A549 (cell line): ENCODE measurements at regions not wholly inside any gene's neighbourhood (a gene's known extent, or its start where the extent isn't known, plus 50 kb on each side); places are given as distances from the start of the nearest gene placed in this dataset.

ENCODE experiments used
- ATAC-seq, 2 experiments: fragments of 200-7000 bp in 1 of 2; fragments of >200 bp in 1 of 2; cut with Nextera tagmentation in 1 of 2; cut with Tn5 transposase in 1 of 2; 3 replicates each; pipeline versions ENCODE4 v1.8.0 to v1.9.1; 2018 to 2020; ENCODE audit warnings: mild to moderate bottlenecking in 1 of 2, moderate library complexity in 1 of 2
- CTCF ChIA-PET: fragments of 300-600 bp; sonication (Branson Sonifier 250); formaldehyde crosslinking; extraction: SDS; loops from one replicate; lab custom pipeline; 2021; ENCODE audit warnings: antibody characterized with exemption, inconsistent platforms; lab: Yijun Ruan, JAX
- POLR2A ChIA-PET: fragments of 350-600 bp; formaldehyde crosslinking; extraction: SDS; loops from one replicate; lab custom pipeline; 2021; ENCODE audit warnings: antibody characterized with exemption, inconsistent platforms; lab: Yijun Ruan, JAX
- DNase-seq, 2 experiments: peaks; one replicate each; pipeline versions ENCODE4 v3.0.0 to v3.0.0-alpha.2; 2011 to 2016; ENCODE audit warnings: low read depth in 1 of 2, low spot score in 1 of 2
- FAIRE-seq: peaks from 2 replicates; lab custom pipeline; 2011; peaks lifted over from hg19 to GRCh38; lab: Jason Lieb, UNC
- H3K27ac ChIP-seq, 2 experiments: fragments of >200 bp; sonication (Bioruptor Twin); formaldehyde crosslinking; 3 replicates each; pipeline ENCODE4 v1.5.1; 2016 to 2017
- H3K4me1 ChIP-seq: fragments of >200 bp; sonication (Bioruptor Twin); formaldehyde crosslinking; 3 replicates; pipeline ENCODE4 v1.6.1; 2016
- H3K4me2 ChIP-seq: fragments of >200 bp; sonication (Bioruptor Twin); formaldehyde crosslinking; 3 replicates; pipeline ENCODE4 v1.6.1; 2016
- H3K4me3 ChIP-seq: fragments of >200 bp; sonication (Bioruptor Twin); formaldehyde crosslinking; 3 replicates; pipeline ENCODE4 v1.5.1; 2016
- H3K9me3 ChIP-seq: fragments of >200 bp; sonication (Bioruptor Twin); formaldehyde crosslinking; 3 replicates; pipeline ENCODE4 v1.6.1; 2016
- BCL3 ChIP-seq: fragments of >200 bp; sonication (Bioruptor Twin); formaldehyde crosslinking; IDR thresholded peaks from 3 replicates; pipeline ENCODE4 v1.6.1; 2016
- CBX8 ChIP-seq: fragments of 200-600 bp; sonication (generic); IDR thresholded peaks from 2 replicates; pipeline ENCODE4 v1.6.1; 2016
- CHD4 ChIP-seq: fragments of 200-600 bp; sonication (generic); IDR thresholded peaks from 2 replicates; pipeline ENCODE4 v1.6.1; 2016; ENCODE audit warnings: antibody characterized with exemption, mild to moderate bottlenecking, borderline replicate concordance
- EHMT2 ChIP-seq: fragments of 200-600 bp; sonication (generic); IDR thresholded peaks from 2 replicates; pipeline ENCODE4 v1.6.1; 2016; ENCODE audit warnings: antibody characterized with exemption, low read depth, mild to moderate bottlenecking, moderate library complexity
- FOSB ChIP-seq: fragments of 250-450 bp; sonication (Bioruptor Pico); IDR thresholded peaks from 2 replicates; pipeline ENCODE4 v1.5.0; 2020; ENCODE audit warnings: mild to moderate bottlenecking, moderate library complexity
- FOXS1 ChIP-seq: fragments of 250-450 bp; sonication (Bioruptor Pico); IDR thresholded peaks from 2 replicates; pipeline ENCODE4 v1.5.0; 2020; ENCODE audit warnings: mild to moderate bottlenecking, moderate library complexity
- GATA3 ChIP-seq: IDR thresholded peaks from 2 replicates; pipeline ENCODE4 v1.6.1; 2012; ENCODE audit warnings: borderline replicate concordance
- HMGXB4 ChIP-seq: fragments of 250-450 bp; sonication (Bioruptor Pico); IDR thresholded peaks from 2 replicates; pipeline ENCODE4 v1.5.0; 2021; ENCODE audit warnings: mild to moderate bottlenecking, moderate library complexity, borderline replicate concordance
- HOXA7 ChIP-seq: fragments of 250-450 bp; sonication (Bioruptor Pico); IDR thresholded peaks from 2 replicates; pipeline ENCODE4 v1.5.0; 2020; ENCODE audit warnings: mild to moderate bottlenecking, moderate library complexity
- JUN ChIP-seq, 2 experiments: fragments of >200 bp; sonication (Bioruptor Twin); formaldehyde crosslinking; IDR thresholded peaks; 2 replicates in 1 of 2; 3 replicates in 1 of 2; pipeline ENCODE4 v1.6.1; 2016 to 2017
- JUNB ChIP-seq: fragments of >200 bp; sonication (Bioruptor Twin); formaldehyde crosslinking; IDR thresholded peaks from 2 replicates; pipeline ENCODE4 v1.6.1; 2016
- KDM1A ChIP-seq: fragments of 200-600 bp; sonication (generic); IDR thresholded peaks from 2 replicates; pipeline ENCODE4 v1.6.1; 2016; ENCODE audit warnings: low read depth, mild to moderate bottlenecking
- MAZ ChIP-seq: fragments of 150-350 bp; IDR thresholded peaks from 2 replicates; pipeline ENCODE4 v1.6.1; 2014; ENCODE audit warnings: antibody characterized with exemption, low read depth, low read length, borderline replicate concordance
- MYC ChIP-seq: IDR thresholded peaks from 2 replicates; pipeline ENCODE4 v1.6.1; 2012; ENCODE audit warnings: mild to moderate bottlenecking, inconsistent platforms, low read length, improper control_type of control experiment, borderline replicate concordance
- NFE2L2 ChIP-seq: fragments of 150-350 bp; conservative IDR thresholded peaks from 2 replicates; pipeline ENCODE4 v1.6.1; 2014; ENCODE audit warnings: low read length
- POLR2A ChIP-seq: IDR thresholded peaks from 2 replicates; pipeline ENCODE4 v1.6.1; 2012; ENCODE audit warnings: mild to moderate bottlenecking, low read length
- TP53 ChIP-seq: fragments of 250-450 bp; sonication (Bioruptor Pico); IDR thresholded peaks from 2 replicates; pipeline ENCODE4 v1.5.0; 2021; ENCODE audit warnings: mild to moderate bottlenecking, moderate library complexity
- ZC3H11A ChIP-seq: fragments of 450-650 bp; IDR thresholded peaks from 2 replicates; pipeline ENCODE4 v1.6.1; 2014; ENCODE audit warnings: antibody characterized with exemption, mild to moderate bottlenecking
- WGBS: methylation state at CpG from one replicate; pipeline ENCODE4 v1.1.6; 2017; ENCODE audit errors: missing lambda C conversion rate; 5-methylcytosine and 5-hydroxymethylcytosine counted together
- TF ChIP-seq, protein P1 (sequence below): fragments of >200 bp; sonication (Bioruptor Twin); formaldehyde crosslinking; IDR thresholded peaks from 3 replicates; pipeline ENCODE4 v1.5.1; 2016
- TF ChIP-seq, protein P2 (sequence below): IDR thresholded peaks from 2 replicates; pipeline ENCODE4 v1.6.1; 2012; ENCODE audit warnings: low read depth, borderline replicate concordance

DNA sequence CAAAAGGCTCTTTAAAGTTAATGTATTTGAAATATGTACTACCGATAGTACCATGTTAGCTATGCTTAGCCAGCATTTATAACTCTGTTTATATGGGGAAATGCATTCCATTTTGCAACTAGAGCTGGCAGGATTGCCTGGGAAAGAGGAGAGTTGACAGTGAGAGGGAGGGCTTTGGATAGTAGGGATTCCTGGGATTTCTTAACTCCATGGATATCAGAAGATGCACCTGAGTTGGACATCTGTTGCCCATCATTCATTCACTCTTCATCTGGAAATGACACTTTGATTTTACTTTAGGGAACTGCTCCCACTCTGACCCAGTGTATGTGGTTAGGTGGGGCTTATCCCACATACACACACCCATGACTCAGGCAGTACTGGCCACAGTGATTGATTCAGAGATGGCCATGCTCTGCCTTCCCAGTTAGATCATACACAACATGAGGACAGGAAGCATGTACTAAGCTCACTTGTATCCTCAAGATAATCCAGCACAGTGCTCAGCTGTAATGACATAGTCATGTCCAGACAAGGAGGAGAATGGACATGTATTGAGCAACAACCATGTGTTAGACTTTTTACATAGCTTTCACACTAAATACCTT is 248.8 kb downstream of the MREG start:
- DNase-seq (no peak), FAIRE-seq (no peak), ATAC-seq (peak in 1 of 2 experiments; percentile 58; a peak in 2 of 6 replicates)
- no peak for TF ChIP-seq FOXS1 (CRISPR knock-in tag)
- Histone ChIP-seq H3K27ac (peak overlapping the region in 1 of 2 experiments; percentile 45; a peak in 1 of 6 replicates), H3K4me3 (no peak overlapping the region), H3K4me1 (no peaks in the 10 kb centered on the region), H3K4me2 (no peak overlapping the region), H3K9me3 (no peaks in the 10 kb centered on the region)
- POLR2A ChIA-PET: no interaction called here
- CTCF ChIA-PET: interaction anchor here (2.1 kb wide), 1 partner anchor 12 kb away, joined by 6 read pairs; no protein-coding TSS in a partner anchor
- WGBS: 83% methylated on average over 1 of the region's 1 CpG

GRCh38 chr2:215760557-215760956 is 252.8 kb downstream of the MREG start:
- H3K4me2 ChIP-seq: no peak overlapping the region
- no peaks in the 10 kb centered on the region for H3K4me1 ChIP-seq
- no peak for FAIRE-seq
- H3K27ac ChIP-seq: no peak overlapping the region
- TF ChIP-seq KDM1A (no peak), TP53 (CRISPR knock-in tag) (no peak), EHMT2 (no peak), POLR2A (no peak)
- no peak for ATAC-seq
- POLR2A ChIA-PET: no interaction called here
- H3K9me3 ChIP-seq: no peaks in the 10 kb centered on the region
- no peak overlapping the region for H3K4me3 ChIP-seq
- CTCF ChIA-PET: interaction anchor here (0.8 to 1.4 kb wide), 2 partner anchors 14 to 18 kb away, joined by 3 to 4 read pairs; no protein-coding TSS in a partner anchor
- DNase-seq: no peak

DNA sequence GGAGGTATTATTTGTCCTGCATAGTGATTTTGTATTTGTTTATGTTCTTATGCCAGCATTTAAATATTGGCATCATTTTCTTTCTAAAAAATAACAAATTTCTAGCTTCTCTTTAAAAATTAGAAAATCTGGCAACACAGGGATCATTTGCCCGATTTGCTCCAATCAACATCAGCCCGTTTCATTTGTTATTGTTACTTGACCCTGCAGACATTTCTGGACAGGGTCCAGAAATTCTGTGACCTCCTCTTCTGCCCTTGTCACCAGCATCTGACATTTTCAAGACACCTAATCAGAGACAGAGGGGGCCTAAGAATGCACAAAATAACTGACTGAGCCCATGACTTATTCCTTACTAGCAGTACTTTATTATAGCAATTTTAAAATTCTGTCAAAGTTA is 253.3 kb downstream of the MREG start:
- H3K9me3 ChIP-seq: no peaks in the 10 kb centered on the region
- 81% methylated on average over 2 of the region's 2 CpGs for WGBS
- H3K4me3 ChIP-seq: no peak overlapping the region
- ATAC-seq: no peak
- no peak for TF ChIP-seq BCL3
- no peak for TF ChIP-seq HOXA7 (CRISPR knock-in tag)
- no peak for TF ChIP-seq NFE2L2
- TF ChIP-seq, protein P1, sequence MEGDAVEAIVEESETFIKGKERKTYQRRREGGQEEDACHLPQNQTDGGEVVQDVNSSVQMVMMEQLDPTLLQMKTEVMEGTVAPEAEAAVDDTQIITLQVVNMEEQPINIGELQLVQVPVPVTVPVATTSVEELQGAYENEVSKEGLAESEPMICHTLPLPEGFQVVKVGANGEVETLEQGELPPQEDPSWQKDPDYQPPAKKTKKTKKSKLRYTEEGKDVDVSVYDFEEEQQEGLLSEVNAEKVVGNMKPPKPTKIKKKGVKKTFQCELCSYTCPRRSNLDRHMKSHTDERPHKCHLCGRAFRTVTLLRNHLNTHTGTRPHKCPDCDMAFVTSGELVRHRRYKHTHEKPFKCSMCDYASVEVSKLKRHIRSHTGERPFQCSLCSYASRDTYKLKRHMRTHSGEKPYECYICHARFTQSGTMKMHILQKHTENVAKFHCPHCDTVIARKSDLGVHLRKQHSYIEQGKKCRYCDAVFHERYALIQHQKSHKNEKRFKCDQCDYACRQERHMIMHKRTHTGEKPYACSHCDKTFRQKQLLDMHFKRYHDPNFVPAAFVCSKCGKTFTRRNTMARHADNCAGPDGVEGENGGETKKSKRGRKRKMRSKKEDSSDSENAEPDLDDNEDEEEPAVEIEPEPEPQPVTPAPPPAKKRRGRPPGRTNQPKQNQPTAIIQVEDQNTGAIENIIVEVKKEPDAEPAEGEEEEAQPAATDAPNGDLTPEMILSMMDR: no peak
- no peak for TF ChIP-seq MYC
- no peak for TF ChIP-seq CBX8
- TF ChIP-seq JUN (IDR thresholded peaks at IDR 0.05): no peak
- TF ChIP-seq ZC3H11A: no peak
- no peak for TF ChIP-seq CHD4
- TF ChIP-seq HMGXB4: no peak
- TF ChIP-seq MAZ: no peak
- TF ChIP-seq EHMT2: no peak
- TF ChIP-seq GATA3: no peak
- TF ChIP-seq, protein P2, sequence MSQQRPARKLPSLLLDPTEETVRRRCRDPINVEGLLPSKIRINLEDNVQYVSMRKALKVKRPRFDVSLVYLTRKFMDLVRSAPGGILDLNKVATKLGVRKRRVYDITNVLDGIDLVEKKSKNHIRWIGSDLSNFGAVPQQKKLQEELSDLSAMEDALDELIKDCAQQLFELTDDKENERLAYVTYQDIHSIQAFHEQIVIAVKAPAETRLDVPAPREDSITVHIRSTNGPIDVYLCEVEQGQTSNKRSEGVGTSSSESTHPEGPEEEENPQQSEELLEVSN: no peak
- TF ChIP-seq FOSB (CRISPR knock-in tag): no peak
- TF ChIP-seq JUNB: no peak
- H3K4me2 ChIP-seq: no peak overlapping the region
- no peaks in the 10 kb centered on the region for H3K4me1 ChIP-seq
- DNase-seq: no peak
- H3K27ac ChIP-seq: no peak overlapping the region
- ChIA-PET CTCF (interaction anchor here (0.6 to 1.4 kb wide), 3 partner anchors 14 to 870 kb away, joined by 3 to 4 read pairs (median 4); no protein-coding TSS in a partner anchor), POLR2A (interaction anchor here (0.5 kb wide), 1 partner anchor 10 kb away, joined by 7 read pairs; no protein-coding TSS in a partner anchor)
- FAIRE-seq: no peak
